Retinal pigment epithelial cell (primary cell): ENCODE measurements at regions not wholly inside any gene's neighbourhood (a gene's known extent, or its start where the extent isn't known, plus 50 kb on each side); places are given as distances from the start of the nearest gene placed in this dataset.
"Not testable (repeated sequence)": the region's sequence is repeated elsewhere in the genome, so short reads cannot be mapped to it uniquely, and the experiment has no call there.

Experiments
- DNase-seq: peaks from one replicate; pipeline ENCODE4 v3.0.0-alpha.2; 2010; ENCODE audit warnings: low read depth
- H3K4me3 ChIP-seq: 2 replicates; pipeline ENCODE4 v1.5.1; 2011; ENCODE audit warnings: mild to moderate bottlenecking, low read length, control low read depth, moderate library complexity
- CTCF ChIP-seq: conservative IDR thresholded peaks from 2 replicates; pipeline ENCODE4 v1.5.1; 2011; ENCODE audit warnings: low read depth, low read length, control low read depth, inconsistent platforms

DNA sequence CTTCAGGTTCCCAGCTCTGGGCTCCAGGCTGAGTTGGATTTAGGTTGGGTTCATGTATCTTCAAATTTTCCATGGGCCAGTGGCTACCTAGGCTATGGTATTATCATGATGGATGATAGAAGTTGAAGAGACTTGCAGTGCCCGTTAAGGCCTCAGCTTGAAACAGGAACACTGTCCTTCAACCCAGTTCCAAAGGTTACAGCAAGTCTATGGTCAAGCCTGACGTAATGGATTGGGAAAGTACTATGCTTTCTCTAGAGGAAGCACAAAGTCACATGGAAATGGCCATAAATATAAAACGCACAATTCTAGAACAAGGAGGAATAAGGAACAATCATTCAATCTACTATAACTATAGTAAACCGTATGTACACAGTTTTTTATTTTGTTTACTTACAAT is 593.2 kb downstream of the ZEB2 start:
- no peak for TF ChIP-seq CTCF
- no peak overlapping the region for H3K4me3 ChIP-seq
- DNase-seq = no peak

- DNase-seq, H3K4me3 ChIP-seq: not testable (repeated sequence)
These were observed 597.6 kb downstream of the ZEB2 start for GRCh38 chr2:143922261-143922830.

- TF ChIP-seq CTCF = no peak
- no peak for DNase-seq
- H3K4me3 ChIP-seq = no peak overlapping the region
These were observed 601.4 kb downstream of the ZEB2 start for GRCh38 chr2:143918465-143918989.

GRCh38 chr2:143916781-143917180 is 603.1 kb downstream of the ZEB2 start:
- no peak overlapping the region for H3K4me3 ChIP-seq
- DNase-seq = no peak
- no peak for TF ChIP-seq CTCF

DNA sequence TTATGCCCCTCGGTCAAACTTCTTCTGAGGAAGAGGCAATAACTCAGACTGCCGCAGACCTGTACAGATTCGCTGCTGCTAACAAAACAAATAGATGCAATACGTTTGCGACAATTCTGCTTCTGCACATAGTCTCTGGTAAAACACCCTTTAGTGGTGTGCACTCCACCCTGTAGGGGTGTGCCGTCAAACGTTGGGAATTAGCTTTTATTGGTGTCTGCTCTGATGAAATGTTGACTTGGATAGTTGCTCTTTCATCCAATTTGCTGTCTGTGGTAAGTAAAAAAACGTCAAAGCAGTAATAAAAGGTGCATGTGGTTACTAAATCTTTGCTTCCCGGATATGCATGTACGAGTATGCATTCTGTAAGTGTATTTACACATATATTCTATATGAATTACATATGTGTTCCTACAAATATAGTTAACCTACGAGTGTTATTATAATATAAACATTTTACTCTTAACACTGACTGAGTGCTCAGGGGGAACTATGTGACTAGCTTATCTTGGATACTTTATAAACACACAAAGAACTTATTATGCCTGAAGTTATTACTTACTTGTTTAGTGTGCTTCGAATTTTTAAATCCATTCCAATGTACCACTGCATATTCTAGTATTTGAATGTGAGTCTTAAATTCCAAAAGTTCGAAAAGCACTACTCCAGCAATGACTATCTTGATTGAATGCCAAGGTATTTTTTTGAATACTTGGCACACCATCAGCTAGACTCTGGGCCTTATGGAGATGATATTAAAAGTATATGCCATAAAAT is 610.2 kb downstream of the ZEB2 start:
- TF ChIP-seq CTCF = no peak
- no peak overlapping the region for H3K4me3 ChIP-seq

DNA sequence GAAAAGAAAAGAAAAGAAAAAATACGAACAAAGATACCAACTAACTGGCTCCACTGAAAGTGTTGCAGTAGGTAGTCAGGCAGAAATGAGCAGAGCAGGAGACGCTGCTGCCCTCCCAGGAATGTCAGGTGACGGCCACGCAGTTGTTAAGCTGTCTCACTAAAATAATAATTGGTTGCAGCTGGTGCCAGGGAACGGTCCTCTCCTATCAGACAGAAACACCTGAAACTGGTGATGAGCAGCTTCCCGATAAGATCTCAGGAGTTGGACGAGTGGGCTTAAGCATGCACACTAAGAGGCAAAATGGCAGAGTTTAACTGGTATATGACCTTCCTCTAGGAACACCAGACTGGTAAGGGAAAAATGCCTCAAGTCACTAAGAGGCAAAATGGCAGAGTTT is 611.1 kb downstream of the ZEB2 start:
- no peak for TF ChIP-seq CTCF
- H3K4me3 ChIP-seq = no peak overlapping the region
- DNase-seq = no peak

More for the DNA sequence above, 610.2 kb downstream of the ZEB2 start:
- no peak for DNase-seq

GRCh38 chr2:143907801-143908200 is 612.1 kb downstream of the ZEB2 start:
- TF ChIP-seq CTCF = no peak
- DNase-seq = no peak
- no peak overlapping the region for H3K4me3 ChIP-seq
